ENCODE measurements at regions not wholly inside any gene's neighbourhood (a gene's known extent, or its start where the extent isn't known, plus 50 kb on each side); places are given as distances from the start of the nearest gene placed in this dataset.

GRCh38 chr13:99043831-99044231 lies 66.0 kb upstream of the DOCK9 start:
- TF ChIP-seq CTCF (IDR thresholded peaks at IDR 0.05) (no peak), POLR2A (IDR thresholded peaks at IDR 0.05) (no peak)

All from body of pancreas (tissue), 4 donors.